Cerebellar cortex (tissue), 1 donor: ENCODE measurements at regions not wholly inside any gene's neighbourhood (a gene's known extent, or its start where the extent isn't known, plus 50 kb on each side); places are given as distances from the start of the nearest gene placed in this dataset.
A peak's percentile ranks its signal among the peaks of the same experiment; 100 is the strongest.

Experiments used
- DNase-seq: peaks from one replicate; pipeline ENCODE4 v3.0.0-alpha.2; 2015; ENCODE audit warnings: low spot score

DNA sequence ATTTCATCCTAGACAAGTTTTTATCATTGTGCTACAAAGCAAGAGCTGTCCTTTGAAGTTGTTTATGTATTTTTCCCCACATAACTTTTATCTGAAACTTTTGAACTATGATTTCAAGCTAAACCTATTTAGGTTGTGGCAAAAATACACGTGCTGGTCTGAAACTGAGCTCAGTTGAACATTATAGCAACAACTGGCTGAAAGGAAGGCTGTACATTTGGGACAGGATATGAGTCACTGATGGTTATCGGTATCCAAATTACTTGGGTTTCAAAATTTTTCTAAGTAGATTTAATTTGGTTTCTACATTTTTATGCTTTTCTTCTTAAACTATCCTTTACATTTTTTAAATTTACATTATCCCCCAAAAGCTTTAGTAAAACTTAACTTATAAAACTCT is 627.3 kb upstream of the NUDT12 start:
- no peak for DNase-seq

DNA sequence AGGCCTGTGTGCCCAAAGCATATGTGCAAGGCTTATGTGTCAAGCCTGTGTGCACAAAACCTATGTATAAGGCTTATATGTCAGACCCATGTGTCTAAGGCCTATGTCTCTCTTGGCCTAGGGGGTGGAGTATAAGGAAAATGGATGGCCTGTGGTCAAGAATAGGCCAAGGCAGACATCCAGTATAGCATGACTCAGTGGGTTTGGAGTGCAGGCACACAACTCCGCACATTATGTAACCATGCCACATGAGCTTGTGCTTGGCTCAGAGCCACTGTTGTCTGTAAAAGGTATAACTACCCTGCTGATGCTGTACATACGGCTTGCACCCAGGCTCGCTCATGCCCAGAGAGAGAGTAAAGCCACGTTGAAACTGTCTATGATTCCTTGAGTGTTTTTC is 626.4 kb upstream of the NUDT12 start:
- DNase-seq: no peak

DNA sequence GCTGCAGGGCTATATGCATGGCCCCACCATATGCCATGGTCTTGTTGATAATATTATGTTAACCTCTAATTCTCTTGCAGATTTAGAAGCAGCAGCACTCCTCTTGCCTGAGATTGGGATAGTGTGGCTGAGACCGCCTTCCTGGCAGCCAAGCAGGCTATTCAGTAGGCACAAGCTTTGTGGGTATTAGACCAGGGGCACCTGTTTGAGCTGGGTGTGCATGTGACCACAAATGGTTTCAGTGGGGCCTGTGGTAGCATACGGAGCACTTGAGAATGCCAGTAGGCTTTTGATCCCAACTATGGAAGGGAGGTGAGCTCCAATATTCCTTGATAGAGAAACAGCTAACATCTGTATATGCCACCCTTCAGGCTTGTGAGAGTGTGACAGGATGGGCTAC is 625.1 kb upstream of the NUDT12 start:
- DNase-seq: no peak

DNA sequence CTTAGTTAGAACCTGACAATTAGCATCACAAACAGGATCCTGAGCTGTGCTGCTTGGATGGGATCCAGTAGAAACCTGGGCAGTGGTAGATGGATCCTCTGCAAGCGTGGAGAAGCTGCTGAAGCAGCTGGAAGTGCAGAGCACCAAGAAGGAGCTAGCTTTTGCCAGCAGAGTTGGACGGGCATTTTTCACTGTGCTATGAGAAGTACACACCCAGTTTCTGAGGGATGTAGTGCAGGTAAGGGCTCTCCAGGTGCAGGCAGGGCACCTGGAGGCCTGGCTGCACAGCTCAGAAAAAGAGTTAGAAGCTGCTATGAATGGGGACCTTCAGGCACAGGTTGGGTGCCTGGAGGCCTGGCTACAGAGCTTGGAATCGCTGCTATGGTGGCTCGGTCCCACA is 623.9 kb upstream of the NUDT12 start:
- DNase-seq: no peak

DNA sequence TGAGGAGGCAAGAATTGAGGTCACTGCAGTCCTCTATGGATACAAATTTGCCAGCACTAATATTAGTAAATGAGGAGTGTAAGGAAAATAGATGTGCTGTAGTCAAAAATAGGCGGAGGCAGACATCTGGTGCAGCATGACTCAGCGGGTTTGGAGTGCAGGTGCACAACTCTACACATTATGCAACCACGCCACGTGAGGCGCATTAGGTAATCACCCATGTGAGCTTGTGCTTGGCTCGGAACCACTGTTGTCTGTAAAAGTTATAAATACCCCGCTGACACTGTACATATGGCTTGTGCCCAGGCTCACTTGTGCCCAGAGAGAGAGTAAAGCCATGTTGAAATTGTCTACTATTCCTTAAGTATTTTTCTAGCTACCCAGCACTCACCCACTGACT is 623.5 kb upstream of the NUDT12 start:
- no peak for DNase-seq

DNA sequence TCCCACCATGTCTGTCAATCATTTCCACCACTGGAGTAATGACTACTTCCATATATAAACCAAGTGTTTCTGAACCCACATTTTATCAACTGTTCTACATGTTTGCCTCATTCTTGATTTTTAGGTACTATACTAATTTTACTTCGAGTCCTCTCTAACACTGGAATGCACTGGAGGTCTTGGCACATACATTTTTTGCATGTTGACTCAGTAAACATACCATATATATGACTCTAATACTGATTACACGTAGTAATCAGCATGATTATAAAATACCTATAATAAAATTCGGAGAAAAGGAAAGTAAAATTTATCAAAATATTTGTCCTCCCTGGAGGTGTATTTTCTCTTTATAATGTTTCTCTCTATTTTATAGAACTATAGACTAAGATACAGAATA is 621.7 kb upstream of the NUDT12 start:
- DNase-seq: no peak

DNA sequence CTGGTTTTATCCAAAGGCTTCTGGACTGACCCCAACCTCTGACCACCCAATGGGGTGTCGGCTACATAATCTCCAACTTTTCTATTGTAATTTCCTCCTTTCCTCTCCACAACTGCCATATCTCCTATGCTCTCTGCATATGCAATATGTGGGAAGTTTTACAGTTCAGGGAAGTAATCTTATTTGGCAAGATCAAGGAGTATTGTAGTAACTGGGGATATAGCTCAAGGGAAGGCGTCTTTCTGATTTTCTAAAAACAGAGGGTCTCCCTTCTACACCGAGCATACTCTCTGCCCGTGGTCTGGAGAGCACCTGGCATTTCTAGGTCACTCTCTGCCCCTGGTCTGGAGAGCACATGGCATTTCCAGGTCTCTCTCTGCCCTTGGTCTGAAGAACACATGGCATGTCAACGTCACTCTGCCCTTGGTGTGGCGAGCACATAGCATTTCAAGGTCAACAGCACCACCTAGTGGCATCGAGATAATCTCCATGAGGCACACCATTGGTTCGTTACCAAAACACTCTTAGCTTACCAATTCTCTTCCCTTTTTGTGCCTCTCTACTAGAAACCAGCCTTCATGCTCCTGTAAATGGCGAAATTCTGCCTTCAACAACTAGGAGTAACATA is 616.4 kb upstream of the NUDT12 start:
- DNase-seq: peak; percentile 62

DNA sequence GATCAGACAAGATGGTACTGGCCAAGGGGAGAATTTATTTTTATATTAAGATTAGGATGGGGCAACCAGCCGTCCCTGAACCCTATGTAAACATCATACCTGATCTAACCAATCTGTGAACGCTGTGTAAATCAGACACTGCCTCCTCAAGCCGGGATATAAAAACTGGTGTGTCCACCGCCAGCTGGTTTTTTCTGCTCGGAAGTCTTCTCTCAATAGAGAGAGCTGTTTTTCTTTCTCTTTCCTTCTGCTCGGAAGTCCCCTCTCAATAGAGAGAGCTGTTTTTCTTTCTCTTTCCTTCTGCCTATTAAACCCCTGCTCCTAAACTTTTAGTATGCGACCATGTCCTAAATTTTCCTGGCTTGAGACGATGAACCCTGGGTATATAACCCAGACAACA is 615.5 kb upstream of the NUDT12 start:
- DNase-seq: no peak

DNA sequence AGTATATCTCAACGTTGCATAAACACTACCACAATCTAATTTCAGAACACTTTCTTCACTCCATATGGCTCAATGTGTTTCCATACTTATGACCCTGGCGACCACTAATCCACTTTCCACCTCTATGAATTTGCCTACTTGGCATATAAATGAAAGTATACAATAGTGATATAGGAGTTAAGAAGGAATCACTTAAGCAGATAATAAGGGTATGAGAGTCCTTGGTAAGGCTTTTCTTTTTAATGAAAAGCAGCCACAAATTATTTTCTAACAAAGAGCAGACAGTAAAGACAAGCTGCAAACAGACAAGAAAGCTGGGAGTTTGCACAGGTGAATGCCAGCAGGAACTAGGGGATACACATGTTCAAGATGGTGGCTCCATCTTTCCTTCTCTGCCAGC is 615.1 kb upstream of the NUDT12 start:
- DNase-seq: no peak

DNA sequence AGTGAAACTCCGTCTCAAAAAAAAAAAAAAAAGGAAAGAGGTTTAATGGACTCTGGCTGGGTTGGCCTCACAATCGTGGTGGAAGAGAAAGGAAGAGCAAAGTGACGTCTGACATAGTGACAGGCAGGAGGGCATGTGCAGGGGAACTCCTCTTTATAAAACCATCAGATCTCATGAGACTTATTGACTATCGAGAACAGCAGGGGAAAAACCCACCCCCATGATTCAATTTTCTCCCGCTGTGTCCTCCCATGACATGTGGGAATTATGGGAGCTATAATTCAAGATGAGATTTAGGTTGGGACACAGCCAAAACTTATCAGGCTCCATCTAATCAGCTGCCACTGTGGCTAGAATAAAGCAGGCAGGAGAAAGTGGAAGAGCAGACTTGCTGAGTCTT is 610.4 kb upstream of the NUDT12 start:
- DNase-seq: peak; percentile 39

DNA sequence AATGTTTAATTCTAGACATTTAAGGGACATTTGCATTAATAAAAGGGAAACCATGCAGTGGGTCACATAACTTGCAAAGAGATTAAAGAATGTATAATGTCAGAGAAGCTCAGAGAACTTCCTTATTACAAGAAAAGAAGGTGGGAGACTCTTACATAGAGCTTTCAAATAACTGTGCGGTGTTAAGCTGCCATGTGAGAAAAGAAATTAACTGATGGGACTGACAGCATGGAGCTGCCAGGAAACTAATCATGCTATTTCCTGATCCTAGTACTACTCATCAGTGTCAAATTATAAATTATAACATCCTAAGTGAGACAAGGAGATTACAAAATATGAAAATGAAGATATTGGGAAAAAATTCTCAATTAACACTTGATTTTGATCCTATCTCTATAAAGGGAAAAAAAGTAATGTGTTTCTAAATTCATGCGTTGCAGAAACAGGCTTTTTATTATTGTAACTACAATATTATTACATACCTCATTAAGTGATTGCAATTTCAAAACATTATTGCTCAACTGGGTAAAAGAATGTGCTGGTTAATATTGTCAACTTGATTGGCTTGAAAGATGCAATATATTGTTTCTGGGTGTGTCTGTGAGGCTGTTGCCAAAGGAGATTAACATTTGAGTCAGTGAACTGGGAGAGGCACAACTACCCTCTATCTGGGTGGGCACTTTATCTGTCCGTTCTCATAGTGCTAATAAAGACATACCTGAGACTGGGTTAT is 609.5 kb upstream of the NUDT12 start:
- peak; percentile 45 for DNase-seq

DNA sequence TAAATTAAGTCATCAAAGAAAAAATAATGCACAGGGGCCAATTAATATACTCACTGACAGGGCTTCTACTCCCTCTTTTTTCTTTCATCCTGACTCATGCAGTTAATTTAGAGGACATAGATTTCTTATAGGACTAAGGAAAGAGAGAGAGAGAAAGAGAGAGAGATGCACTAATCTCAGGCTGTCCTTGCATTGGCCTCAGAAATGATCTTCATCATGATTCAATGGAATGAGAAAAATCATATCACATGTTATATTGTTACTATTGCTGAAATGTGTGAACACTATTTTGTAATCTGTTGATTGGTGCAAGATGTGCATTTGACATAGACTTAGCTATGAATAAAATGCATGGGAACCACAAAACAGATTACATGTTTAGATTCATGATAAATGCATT is 608.3 kb upstream of the NUDT12 start:
- DNase-seq: peak; percentile 15

DNA sequence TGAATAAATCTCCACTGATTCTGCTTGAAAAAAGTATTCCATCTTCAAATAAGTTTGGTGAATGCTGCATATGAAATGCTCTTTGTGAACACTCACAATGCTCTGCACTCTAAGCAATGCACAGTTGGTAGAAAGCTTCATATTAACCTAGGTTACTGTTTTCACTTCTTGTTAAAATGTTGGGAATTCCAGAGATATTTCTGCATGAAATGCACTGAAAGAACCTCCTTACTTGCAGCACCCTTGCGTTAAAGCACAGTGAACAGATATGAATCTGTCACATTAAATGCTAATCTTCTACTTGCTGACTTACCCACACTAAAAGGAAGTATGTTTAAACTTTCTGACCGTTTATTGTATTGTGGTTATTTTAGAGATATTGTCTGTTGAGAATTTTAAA is 584.1 kb upstream of the NUDT12 start:
- DNase-seq: peak; percentile 22

DNA sequence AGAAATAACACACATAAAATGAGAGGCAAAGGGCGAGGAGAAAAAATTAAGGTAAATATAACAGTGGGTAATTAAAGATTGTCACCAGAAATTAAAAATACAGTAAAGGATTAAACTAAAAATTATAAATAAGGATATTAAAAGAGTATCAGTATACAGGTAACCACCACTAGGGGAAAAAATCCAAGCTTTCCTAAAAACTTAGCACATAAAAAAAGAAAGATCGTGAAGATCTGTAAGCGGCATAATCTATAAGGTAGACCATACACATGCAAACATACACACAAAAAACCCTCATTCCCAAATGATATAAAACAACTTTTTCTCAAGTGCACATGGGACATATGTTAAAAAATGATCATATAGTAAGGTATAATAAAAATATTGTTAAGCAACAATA is 577.3 kb upstream of the NUDT12 start:
- no peak for DNase-seq

DNA sequence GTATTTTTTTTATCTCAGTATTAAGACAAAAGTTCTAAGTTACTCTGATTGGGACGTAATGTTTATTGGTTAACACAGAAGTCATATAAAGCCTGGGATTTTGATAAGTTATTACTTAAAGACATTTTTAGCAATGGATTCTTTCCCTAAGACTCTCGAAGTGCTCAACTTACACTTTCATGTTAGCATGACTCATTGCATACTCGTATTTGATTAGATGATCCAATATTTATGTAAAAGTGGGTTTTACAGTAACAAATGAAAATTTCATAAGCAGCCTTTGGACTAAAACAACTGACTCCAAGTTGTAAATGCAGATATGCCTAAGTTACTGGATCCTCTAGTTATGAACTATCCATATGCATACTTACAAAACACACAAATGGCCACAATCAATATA is 567.7 kb upstream of the NUDT12 start:
- DNase-seq: no peak

DNA sequence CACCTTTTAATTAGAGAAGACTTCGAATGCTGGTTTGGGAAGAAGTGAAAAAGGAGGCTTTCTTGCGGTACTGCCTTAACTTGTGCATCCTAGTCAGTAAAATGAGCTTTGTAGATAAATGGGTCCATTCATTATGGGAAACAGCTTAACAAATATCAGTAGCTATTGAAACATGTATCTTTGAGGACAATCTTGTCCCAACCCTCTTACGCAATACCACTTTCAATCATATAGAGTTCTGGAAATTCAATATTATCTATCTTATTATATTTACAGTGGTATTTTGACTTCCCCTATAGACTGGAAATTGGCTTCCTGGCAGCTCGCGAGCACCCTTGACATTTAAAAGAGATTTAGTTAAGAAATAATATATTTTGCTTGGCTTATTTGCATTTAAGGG is 565.8 kb upstream of the NUDT12 start:
- DNase-seq: no peak

DNA sequence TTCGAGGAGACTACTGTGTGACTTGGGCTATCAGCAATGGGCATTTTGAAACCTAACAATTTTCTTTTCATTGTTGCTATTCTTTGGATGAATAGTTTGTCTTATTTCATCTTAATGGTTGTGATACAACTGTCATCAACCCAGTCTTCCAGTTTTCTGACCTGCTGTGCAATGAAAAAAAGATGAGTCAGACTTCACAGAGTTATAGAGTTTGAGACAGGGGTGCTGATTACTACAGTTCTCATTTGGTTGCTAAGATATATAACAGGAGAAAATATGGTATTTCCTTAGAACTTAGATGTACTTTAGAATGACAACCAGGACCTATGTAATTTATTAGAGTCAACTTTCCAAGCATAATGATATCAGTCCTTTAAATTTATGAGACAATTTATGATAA is 564.4 kb upstream of the NUDT12 start:
- DNase-seq: no peak

DNA sequence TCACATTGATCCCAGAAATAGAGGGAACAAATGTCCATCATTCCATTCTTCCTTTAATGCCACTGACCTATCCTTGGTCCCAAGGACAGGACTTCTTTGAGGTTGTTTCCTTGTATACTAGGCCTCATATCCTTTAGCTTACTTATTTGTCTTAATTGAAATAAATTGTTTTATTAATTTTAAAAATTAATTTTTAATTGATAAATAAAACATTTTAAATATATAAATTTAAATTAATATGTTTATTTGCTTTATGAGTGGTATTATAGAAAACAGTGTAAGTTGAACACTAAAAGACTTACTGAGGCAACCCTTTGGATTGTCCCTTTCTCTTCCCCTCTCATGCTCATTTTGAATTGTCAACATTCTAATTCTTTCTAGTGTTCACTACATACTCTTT is 556.9 kb upstream of the NUDT12 start:
- no peak for DNase-seq

DNA sequence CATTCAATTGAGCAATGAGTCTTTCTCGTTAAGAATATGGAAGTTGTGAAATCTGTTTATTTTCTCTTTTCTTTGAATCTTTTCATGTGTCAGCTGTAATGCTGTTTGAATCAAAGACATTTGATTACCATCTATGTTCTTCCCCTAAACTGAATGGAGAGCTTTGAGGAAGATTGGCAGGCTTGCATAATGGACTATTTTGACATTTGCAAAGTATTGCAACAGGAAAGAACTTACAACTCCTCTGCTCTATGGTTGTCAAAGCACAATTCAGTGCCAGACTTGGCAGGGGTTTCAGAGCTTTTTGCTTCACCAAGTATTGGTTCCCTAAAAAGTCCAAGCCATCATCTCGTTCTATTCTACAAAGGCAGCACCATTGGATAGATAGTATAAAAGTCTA is 549.0 kb upstream of the NUDT12 start:
- DNase-seq: no peak

DNA sequence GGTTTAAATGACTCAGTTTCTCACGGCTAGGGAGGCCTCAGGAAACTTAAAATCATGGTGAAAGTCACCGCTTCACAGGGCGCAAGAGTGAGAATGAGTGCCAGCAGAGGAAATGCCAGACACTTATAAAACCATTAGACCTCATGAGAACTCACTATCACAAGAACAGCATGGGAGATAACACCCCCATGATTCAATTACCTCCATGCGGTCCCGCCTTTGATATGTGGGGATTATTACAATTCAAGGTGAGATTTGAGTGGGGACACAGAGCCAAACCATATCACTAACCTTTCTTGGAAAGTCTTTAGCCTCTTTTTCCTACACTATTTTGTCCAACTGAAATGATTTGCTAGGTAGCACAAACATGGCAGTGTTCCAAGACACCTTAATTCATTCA is 533.9 kb upstream of the NUDT12 start:
- no peak for DNase-seq

DNA sequence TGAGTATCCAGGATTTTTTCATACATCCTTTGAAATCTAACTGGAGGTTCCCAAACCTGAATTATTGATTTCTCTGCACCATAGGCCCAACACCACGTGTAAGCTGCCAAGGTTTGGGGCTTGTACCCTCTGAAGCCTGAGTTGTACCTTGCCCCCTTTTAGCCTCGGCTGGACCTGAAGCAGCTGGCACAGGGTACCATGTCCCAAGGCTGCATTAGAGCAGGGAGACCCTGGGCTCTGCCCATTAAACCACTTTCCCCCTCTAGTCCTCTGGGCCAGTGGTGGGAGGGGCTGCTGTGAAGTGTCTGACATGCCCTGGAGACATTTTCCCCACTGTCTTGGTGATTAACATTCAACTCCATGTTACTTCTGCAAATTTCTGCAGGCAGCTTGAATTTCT is 532.9 kb upstream of the NUDT12 start:
- no peak for DNase-seq

DNA sequence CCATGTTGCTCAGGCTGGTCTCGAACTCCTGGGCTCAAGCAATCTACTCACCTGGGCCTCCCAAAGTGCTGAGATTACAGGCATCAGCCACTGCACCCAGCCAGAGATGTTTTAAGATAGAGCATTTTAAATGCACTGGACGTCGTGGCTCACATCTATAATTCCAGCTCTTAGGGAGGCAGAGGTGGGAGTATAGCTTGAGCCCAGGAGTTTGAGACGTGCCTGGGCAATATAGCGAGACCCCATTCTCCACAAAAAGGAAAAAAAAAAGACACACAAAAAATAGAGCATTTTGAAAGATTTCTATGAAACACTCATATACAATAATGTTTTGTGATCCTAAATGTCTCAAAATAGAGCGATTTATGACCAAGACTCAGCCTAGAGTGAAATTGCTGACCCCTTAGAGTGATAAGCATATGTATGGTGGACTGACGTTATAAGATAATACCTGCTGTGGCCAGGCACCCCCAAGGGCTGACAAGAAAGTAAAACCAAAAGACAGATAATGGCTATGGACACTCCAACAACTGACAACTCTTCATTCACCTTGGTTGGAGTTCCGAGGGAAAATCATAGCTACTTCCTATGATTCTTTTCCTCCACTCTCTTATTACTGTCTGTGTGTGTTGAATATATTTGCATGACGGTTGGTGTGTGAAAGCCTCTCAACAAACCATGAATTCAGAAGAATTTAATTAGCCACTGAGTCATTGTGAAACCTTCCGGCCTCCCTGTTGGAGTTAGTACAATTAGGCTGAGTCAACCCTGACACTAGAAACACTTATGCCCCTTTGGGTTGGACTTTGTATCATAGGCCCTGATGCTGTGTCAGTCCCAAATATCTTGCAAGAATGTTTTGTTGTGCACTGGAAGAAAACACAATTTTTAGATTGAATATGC is 526.5 kb upstream of the NUDT12 start:
- DNase-seq: no peak

DNA sequence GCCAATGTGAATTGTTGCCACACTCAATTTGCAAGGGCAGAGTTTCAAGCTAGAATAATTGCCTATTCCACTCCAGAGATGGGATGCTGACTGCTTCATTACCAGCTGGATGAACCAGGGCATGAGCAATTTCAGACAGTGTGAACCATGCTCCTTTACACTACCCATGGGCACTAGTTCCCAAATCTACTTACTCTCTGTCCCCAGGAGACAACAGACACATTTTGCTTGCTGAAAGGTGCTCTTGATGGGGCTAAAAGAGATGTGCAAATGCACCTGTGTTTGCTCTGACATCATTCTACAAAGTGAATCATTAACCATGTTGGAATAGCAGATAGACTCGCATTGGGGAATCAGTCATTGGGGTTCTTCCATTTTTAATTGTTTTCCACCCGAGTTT is 522.3 kb upstream of the NUDT12 start:
- DNase-seq: no peak
